ENCODE measurements at regions not wholly inside any gene's neighbourhood (a gene's known extent, or its start where the extent isn't known, plus 50 kb on each side); places are given as distances from the start of the nearest gene placed in this dataset.

DNA sequence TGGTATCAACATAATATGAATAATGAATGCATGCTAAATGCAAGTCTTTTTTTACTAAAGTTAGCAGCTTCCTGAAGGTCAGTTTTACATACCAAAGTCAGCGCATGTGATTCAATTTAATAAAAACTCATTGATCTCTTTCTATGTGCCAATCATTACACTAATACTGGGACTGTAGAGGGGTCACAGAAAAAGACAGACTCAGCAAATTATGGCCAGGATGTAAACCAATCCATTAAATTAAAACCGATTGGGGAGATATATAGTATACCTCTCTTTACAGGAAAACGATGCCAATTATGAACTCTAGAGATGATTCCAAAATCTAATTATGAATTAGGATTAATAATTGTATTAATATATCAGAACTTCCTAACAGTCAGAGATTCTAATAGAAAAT is 624.4 kb upstream of the PCDH20 start:
- TF ChIP-seq, protein P1, sequence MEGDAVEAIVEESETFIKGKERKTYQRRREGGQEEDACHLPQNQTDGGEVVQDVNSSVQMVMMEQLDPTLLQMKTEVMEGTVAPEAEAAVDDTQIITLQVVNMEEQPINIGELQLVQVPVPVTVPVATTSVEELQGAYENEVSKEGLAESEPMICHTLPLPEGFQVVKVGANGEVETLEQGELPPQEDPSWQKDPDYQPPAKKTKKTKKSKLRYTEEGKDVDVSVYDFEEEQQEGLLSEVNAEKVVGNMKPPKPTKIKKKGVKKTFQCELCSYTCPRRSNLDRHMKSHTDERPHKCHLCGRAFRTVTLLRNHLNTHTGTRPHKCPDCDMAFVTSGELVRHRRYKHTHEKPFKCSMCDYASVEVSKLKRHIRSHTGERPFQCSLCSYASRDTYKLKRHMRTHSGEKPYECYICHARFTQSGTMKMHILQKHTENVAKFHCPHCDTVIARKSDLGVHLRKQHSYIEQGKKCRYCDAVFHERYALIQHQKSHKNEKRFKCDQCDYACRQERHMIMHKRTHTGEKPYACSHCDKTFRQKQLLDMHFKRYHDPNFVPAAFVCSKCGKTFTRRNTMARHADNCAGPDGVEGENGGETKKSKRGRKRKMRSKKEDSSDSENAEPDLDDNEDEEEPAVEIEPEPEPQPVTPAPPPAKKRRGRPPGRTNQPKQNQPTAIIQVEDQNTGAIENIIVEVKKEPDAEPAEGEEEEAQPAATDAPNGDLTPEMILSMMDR (IDR thresholded peaks at IDR 0.05) = no peak
- no peak for TF ChIP-seq POLR2A (IDR thresholded peaks at IDR 0.05)
